Smooth muscle cell (in vitro differentiated cells): ENCODE measurements at regions not wholly inside any gene's neighbourhood (a gene's known extent, or its start where the extent isn't known, plus 50 kb on each side); places are given as distances from the start of the nearest gene placed in this dataset.

Experiments used
- DNase-seq: peaks from one replicate; lab custom pipeline; 2025; ENCODE audit not compliant: unreplicated experiment; lab: John Stamatoyannopoulos, UW
- H2AFZ ChIP-seq: fragments of 200-600 bp; sonication (generic); 2 replicates; pipeline ENCODE4 v1.6.0; 2016; ENCODE audit warnings: antibody characterized with exemption, low read depth, mild to moderate bottlenecking
- H3F3A ChIP-seq: fragments of 200-600 bp; sonication (generic); 2 replicates; pipeline ENCODE4 v1.6.0; 2017; ENCODE audit warnings: antibody characterized with exemption, low read depth
- H3K27ac ChIP-seq: fragments of 200-600 bp; sonication (generic); 2 replicates; pipeline ENCODE4 v1.5.1; 2016; ENCODE audit warnings: low read depth, mild to moderate bottlenecking
- H3K27me3 ChIP-seq: fragments of 200-600 bp; sonication (generic); 2 replicates; pipeline ENCODE4 v1.6.1; 2016; ENCODE audit warnings: low read depth, mild to moderate bottlenecking
- H3K36me3 ChIP-seq: fragments of 200-600 bp; sonication (generic); 2 replicates; pipeline ENCODE4 v1.5.1; 2016; ENCODE audit warnings: low read depth
- H3K4me1 ChIP-seq: fragments of 200-600 bp; sonication (generic); 2 replicates; pipeline ENCODE4 v1.5.1; 2016; ENCODE audit warnings: low read depth
- H3K4me2 ChIP-seq: fragments of 200-600 bp; sonication (generic); 2 replicates; pipeline ENCODE4 v1.6.0; 2016; ENCODE audit warnings: mild to moderate bottlenecking
- H3K4me3 ChIP-seq: fragments of 200-600 bp; sonication (generic); 2 replicates; pipeline ENCODE4 v1.5.1; 2016; ENCODE audit warnings: mild to moderate bottlenecking
- H3K79me2 ChIP-seq: fragments of 200-600 bp; sonication (generic); 2 replicates; pipeline ENCODE4 v1.6.0; 2016; ENCODE audit warnings: low read depth, mild to moderate bottlenecking
- H3K9ac ChIP-seq: fragments of 200-600 bp; sonication (generic); 2 replicates; pipeline ENCODE4 v1.6.0; 2016; ENCODE audit warnings: low read depth
- H3K9me3 ChIP-seq: fragments of 200-600 bp; sonication (generic); replicated peaks from 2 replicates; pipeline ENCODE4 v1.5.1; 2016; ENCODE audit warnings: low read depth
- H4K20me1 ChIP-seq: fragments of 200-600 bp; sonication (generic); 2 replicates; pipeline ENCODE4 v1.6.0; 2016; ENCODE audit warnings: low read depth
- CTCF ChIP-seq: fragments of 200-600 bp; sonication (generic); IDR thresholded peaks from 2 replicates; pipeline ENCODE4 v1.5.1; 2017; ENCODE audit warnings: borderline replicate concordance, mild to moderate bottlenecking, antibody characterized with exemption; ENCODE audit not compliant: insufficient read depth, poor library complexity, severe bottlenecking
- WGBS: methylation state at CpG from one replicate; pipeline ENCODE4 v1.1.7; 2016; ENCODE audit warnings: low lambda C conversion rate; 5-methylcytosine and 5-hydroxymethylcytosine counted together

GRCh38 chr9:88596376-88596775 is 61.4 kb downstream of the NXNL2 start:
- Histone ChIP-seq H3K9me3 (no peaks in the 10 kb centered on the region), H3K79me2 (no peaks in the 10 kb centered on the region), H3F3A (no peaks in the 10 kb centered on the region), H2AFZ (peak overlapping the region; percentile 61), H3K9ac (no peak overlapping the region), H3K4me2 (no peak overlapping the region), H3K4me1 (no peaks in the 10 kb centered on the region), H3K4me3 (no peak overlapping the region), H3K27me3 (no peaks in the 10 kb centered on the region), H3K27ac (no peak overlapping the region), H3K36me3 (no peaks in the 10 kb centered on the region), H4K20me1 (no peaks in the 10 kb centered on the region)
- TF ChIP-seq CTCF, result no peak
- no peak for DNase-seq
- WGBS, result 76% methylated on average over 5 of the region's 5 CpGs

- TF ChIP-seq CTCF, result no peak
- 74% methylated on average over 3 of the region's 3 CpGs for WGBS
- Histone ChIP-seq H3K4me3 (no peak overlapping the region), H3K9me3 (no peaks in the 10 kb centered on the region), H3K79me2 (no peaks in the 10 kb centered on the region), H4K20me1 (no peaks in the 10 kb centered on the region), H3K27ac (no peak overlapping the region), H3F3A (peaks cover 9% of the 10 kb centered on the region), H2AFZ (no peak overlapping the region), H3K4me1 (no peaks in the 10 kb centered on the region), H3K27me3 (no peaks in the 10 kb centered on the region), H3K36me3 (no peaks in the 10 kb centered on the region), H3K4me2 (peak overlapping the region; percentile 32), H3K9ac (no peak overlapping the region)
- no peak for DNase-seq
Observed at GRCh38 chr9:88604836-88605511, 70.0 kb downstream of the NXNL2 start.

GRCh38 chr9:88605512-88606362 is 70.8 kb downstream of the NXNL2 start:
- Histone ChIP-seq H3K36me3 (no peaks in the 10 kb centered on the region), H3K4me1 (no peaks in the 10 kb centered on the region), H3K27ac (peak overlapping the region; percentile 42), H3K9ac (no peak overlapping the region), H3K27me3 (no peaks in the 10 kb centered on the region), H3K4me3 (no peak overlapping the region), H2AFZ (peak overlapping the region; percentile 65), H4K20me1 (no peaks in the 10 kb centered on the region), H3F3A (peaks cover 9% of the 10 kb centered on the region), H3K4me2 (peak overlapping the region; percentile 32), H3K9me3 (no peaks in the 10 kb centered on the region), H3K79me2 (no peaks in the 10 kb centered on the region)
- no peak for DNase-seq
- no peak for TF ChIP-seq CTCF
- WGBS, result 41% methylated on average over 8 of the region's 8 CpGs

GRCh38 chr9:88614359-88614758 is 79.4 kb downstream of the NXNL2 start:
- 83% methylated on average over 3 of the region's 3 CpGs for WGBS
- no peak overlapping the region for H2AFZ ChIP-seq
- TF ChIP-seq CTCF, result no peak
- peaks cover 14% of the 10 kb centered on the region for H3K9me3 ChIP-seq
- H3K9ac ChIP-seq, result no peak overlapping the region
- no peak overlapping the region for H3K4me2 ChIP-seq
- H3F3A ChIP-seq, result no peaks in the 10 kb centered on the region
- DNase-seq, result no peak
- H3K4me1 ChIP-seq, result no peaks in the 10 kb centered on the region
- H4K20me1 ChIP-seq, result no peaks in the 10 kb centered on the region
- no peak overlapping the region for H3K27ac ChIP-seq
- H3K36me3 ChIP-seq, result no peaks in the 10 kb centered on the region
- H3K79me2 ChIP-seq, result no peaks in the 10 kb centered on the region
- H3K4me3 ChIP-seq, result no peak overlapping the region
- no peaks in the 10 kb centered on the region for H3K27me3 ChIP-seq
